ENCODE measurements at regions not wholly inside any gene's neighbourhood (a gene's known extent, or its start where the extent isn't known, plus 50 kb on each side); places are given as distances from the start of the nearest gene placed in this dataset.

GRCh38 chr14:41072776-41073175, 533.9 kb upstream of the LRFN5 start:
- ChIA-PET POLR2A (ENCODE audit: partially characterized antibody) (no interaction called here), CTCF (ENCODE audit: partially characterized antibody) (no interaction called here)
- H3K36me3 Mint-ChIP-seq, result no peaks in the 10 kb centered on the region

GRCh38 chr14:41071351-41071750, 535.3 kb upstream of the LRFN5 start:
- no peak overlapping the region for H3K4me3 Mint-ChIP-seq
- intact Hi-C loops (cut with micrococcal nuclease), result no loop called here

More at GRCh38 chr14:41072776-41073175, 533.9 kb upstream of the LRFN5 start:
- H3K36me3 ChIP-seq (ENCODE audit: insufficient read depth, low read length), result no peaks in the 10 kb centered on the region
- no peak overlapping the region for H3K27ac ChIP-seq (ENCODE audit: low read depth, low read length)
- Mint-ChIP-seq H3K4me1 (no peaks in the 10 kb centered on the region), H3K4me3 (no peak overlapping the region), H3K9me3 (peaks cover 0 to 5% (median 0%) of the 10 kb centered on the region in 8 donors), H3K27me3 (no peaks in the 10 kb centered on the region), H3K27ac (no peak overlapping the region)
- no peaks in the 10 kb centered on the region for H3K27me3 ChIP-seq (ENCODE audit: insufficient read depth, low read length)
- intact Hi-C loops (cut with micrococcal nuclease), result no loop called here
- H3K9me3 ChIP-seq (ENCODE audit: control insufficient read depth in 1 of 2, low read length in 2 of 2), result no peaks in the 10 kb centered on the region
- no peak for DNase-seq
- H3K4me3 ChIP-seq (ENCODE audit: low read length in 2 of 2), result no peak overlapping the region
- no peaks in the 10 kb centered on the region for H3K4me1 ChIP-seq (ENCODE audit: insufficient read depth, low read length)

GRCh38 chr14:41062826-41063225, 543.9 kb upstream of the LRFN5 start:
- H3K4me3 Mint-ChIP-seq, result no peak overlapping the region
- no peaks in the 10 kb centered on the region for H3K4me1 ChIP-seq (ENCODE audit: insufficient read depth, low read length)
- H3K4me1 Mint-ChIP-seq, result no peaks in the 10 kb centered on the region
- H3K27ac ChIP-seq (ENCODE audit: low read depth, low read length), result no peak overlapping the region
- H3K9me3 ChIP-seq (ENCODE audit: control insufficient read depth in 1 of 2, low read length in 2 of 2), result no peaks in the 10 kb centered on the region
- H3K36me3 Mint-ChIP-seq, result no peaks in the 10 kb centered on the region
- no peaks in the 10 kb centered on the region for H3K36me3 ChIP-seq (ENCODE audit: insufficient read depth, low read length)
- H3K27ac Mint-ChIP-seq, result no peak overlapping the region
- no peaks in the 10 kb centered on the region for H3K27me3 ChIP-seq (ENCODE audit: insufficient read depth, low read length)
- CTCF ChIA-PET (ENCODE audit: partially characterized antibody), result no interaction called here
- no peak for DNase-seq
- intact Hi-C loops (cut with micrococcal nuclease), result no loop called here
- no peaks in the 10 kb centered on the region for H3K27me3 Mint-ChIP-seq
- peaks cover 0 to 4% (median 0%) of the 10 kb centered on the region in 8 donors for H3K9me3 Mint-ChIP-seq
- no peak overlapping the region for H3K4me3 ChIP-seq (ENCODE audit: low read length in 2 of 2)
- POLR2A ChIA-PET (ENCODE audit: partially characterized antibody), result no interaction called here

More at GRCh38 chr14:41071351-41071750, 535.3 kb upstream of the LRFN5 start:
- Histone ChIP-seq H3K4me3 (ENCODE audit: low read length in 2 of 2) (no peak overlapping the region), H3K27ac (ENCODE audit: low read depth, low read length) (no peak overlapping the region), H3K36me3 (ENCODE audit: insufficient read depth, low read length) (no peaks in the 10 kb centered on the region), H3K9me3 (ENCODE audit: control insufficient read depth in 1 of 2, low read length in 2 of 2) (no peaks in the 10 kb centered on the region), H3K4me1 (ENCODE audit: insufficient read depth, low read length) (no peaks in the 10 kb centered on the region), H3K27me3 (ENCODE audit: insufficient read depth, low read length) (no peaks in the 10 kb centered on the region)
- DNase-seq, result no peak
- POLR2A ChIA-PET (ENCODE audit: partially characterized antibody), result no interaction called here
- H3K36me3 Mint-ChIP-seq, result no peaks in the 10 kb centered on the region
- no peak overlapping the region for H3K27ac Mint-ChIP-seq
- no peaks in the 10 kb centered on the region for H3K4me1 Mint-ChIP-seq
- CTCF ChIA-PET (ENCODE audit: partially characterized antibody), result no interaction called here
- peaks cover 0 to 6% (median 0%) of the 10 kb centered on the region in 8 donors for H3K9me3 Mint-ChIP-seq
- H3K27me3 Mint-ChIP-seq, result no peaks in the 10 kb centered on the region

- POLR2A ChIA-PET (ENCODE audit: partially characterized antibody), result no interaction called here
- H3K27ac ChIP-seq (ENCODE audit: low read depth, low read length), result no peak overlapping the region
- peaks cover 0 to 4% (median 0%) of the 10 kb centered on the region in 8 donors for H3K9me3 Mint-ChIP-seq
- no peaks in the 10 kb centered on the region for H3K27me3 Mint-ChIP-seq
- H3K27me3 ChIP-seq (ENCODE audit: insufficient read depth, low read length), result no peaks in the 10 kb centered on the region
- H3K36me3 ChIP-seq (ENCODE audit: insufficient read depth, low read length), result no peaks in the 10 kb centered on the region
- intact Hi-C loops (cut with micrococcal nuclease), result no loop called here
- CTCF ChIA-PET (ENCODE audit: partially characterized antibody), result no interaction called here
- H3K4me3 ChIP-seq (ENCODE audit: low read length in 2 of 2), result no peak overlapping the region
- no peaks in the 10 kb centered on the region for H3K4me1 ChIP-seq (ENCODE audit: insufficient read depth, low read length)
- no peak for DNase-seq
- H3K4me1 Mint-ChIP-seq, result no peaks in the 10 kb centered on the region
- no peak overlapping the region for H3K27ac Mint-ChIP-seq
- no peak overlapping the region for H3K4me3 Mint-ChIP-seq
- no peaks in the 10 kb centered on the region for H3K36me3 Mint-ChIP-seq
- no peaks in the 10 kb centered on the region for H3K9me3 ChIP-seq (ENCODE audit: control insufficient read depth in 1 of 2, low read length in 2 of 2)
Measured at GRCh38 chr14:41055589-41055988, 551.1 kb upstream of the LRFN5 start.

GRCh38 chr14:41051801-41052200, 554.9 kb upstream of the LRFN5 start:
- intact Hi-C loops (cut with micrococcal nuclease), result no loop called here
- no peaks in the 10 kb centered on the region for H3K36me3 Mint-ChIP-seq
- Histone ChIP-seq H3K4me3 (ENCODE audit: low read length in 2 of 2) (no peak overlapping the region), H3K36me3 (ENCODE audit: insufficient read depth, low read length) (no peaks in the 10 kb centered on the region), H3K4me1 (ENCODE audit: insufficient read depth, low read length) (no peaks in the 10 kb centered on the region), H3K27me3 (ENCODE audit: insufficient read depth, low read length) (no peaks in the 10 kb centered on the region), H3K9me3 (ENCODE audit: control insufficient read depth in 1 of 2, low read length in 2 of 2) (no peaks in the 10 kb centered on the region), H3K27ac (ENCODE audit: low read depth, low read length) (no peak overlapping the region)
- no peaks in the 10 kb centered on the region for H3K4me1 Mint-ChIP-seq
- no peak for DNase-seq
- no peaks in the 10 kb centered on the region for H3K27me3 Mint-ChIP-seq
- H3K4me3 Mint-ChIP-seq, result no peak overlapping the region
- ChIA-PET CTCF (ENCODE audit: partially characterized antibody) (no interaction called here), POLR2A (ENCODE audit: partially characterized antibody) (no interaction called here)
- peaks cover 0 to 2% (median 0%) of the 10 kb centered on the region in 8 donors for H3K9me3 Mint-ChIP-seq
- no peak overlapping the region for H3K27ac Mint-ChIP-seq

- intact Hi-C loops (cut with micrococcal nuclease), result no loop called here
- H3K4me3 Mint-ChIP-seq, result no peak overlapping the region
Measured at GRCh38 chr14:41047763-41048162, 558.9 kb upstream of the LRFN5 start.

GRCh38 chr14:41037388-41037787, 569.3 kb upstream of the LRFN5 start:
- DNase-seq, result no peak
- peaks cover 0 to 8% (median 0%) of the 10 kb centered on the region in 8 donors for H3K9me3 Mint-ChIP-seq
- intact Hi-C loops (cut with micrococcal nuclease), result no loop called here
- H3K27ac Mint-ChIP-seq, result no peak overlapping the region
- Histone ChIP-seq H3K27me3 (ENCODE audit: insufficient read depth, low read length) (no peaks in the 10 kb centered on the region), H3K4me1 (ENCODE audit: insufficient read depth, low read length) (no peaks in the 10 kb centered on the region), H3K4me3 (ENCODE audit: low read length in 2 of 2) (no peak overlapping the region), H3K9me3 (ENCODE audit: control insufficient read depth in 1 of 2, low read length in 2 of 2) (no peaks in the 10 kb centered on the region), H3K27ac (ENCODE audit: low read depth, low read length) (no peak overlapping the region), H3K36me3 (ENCODE audit: insufficient read depth, low read length) (no peaks in the 10 kb centered on the region)
- H3K36me3 Mint-ChIP-seq, result no peaks in the 10 kb centered on the region
- H3K4me3 Mint-ChIP-seq, result no peak overlapping the region
- no peaks in the 10 kb centered on the region for H3K4me1 Mint-ChIP-seq
- POLR2A ChIA-PET (ENCODE audit: partially characterized antibody), result no interaction called here
- CTCF ChIA-PET (ENCODE audit: partially characterized antibody), result no interaction called here
- no peaks in the 10 kb centered on the region for H3K27me3 Mint-ChIP-seq

More at GRCh38 chr14:41047763-41048162, 558.9 kb upstream of the LRFN5 start:
- H3K4me1 Mint-ChIP-seq, result no peaks in the 10 kb centered on the region
- Histone ChIP-seq H3K4me1 (ENCODE audit: insufficient read depth, low read length) (no peaks in the 10 kb centered on the region), H3K27ac (ENCODE audit: low read depth, low read length) (no peak overlapping the region), H3K9me3 (ENCODE audit: control insufficient read depth in 1 of 2, low read length in 2 of 2) (no peaks in the 10 kb centered on the region), H3K36me3 (ENCODE audit: insufficient read depth, low read length) (no peaks in the 10 kb centered on the region), H3K4me3 (ENCODE audit: low read length in 2 of 2) (no peak overlapping the region), H3K27me3 (ENCODE audit: insufficient read depth, low read length) (no peaks in the 10 kb centered on the region)
- ChIA-PET CTCF (ENCODE audit: partially characterized antibody) (no interaction called here), POLR2A (ENCODE audit: partially characterized antibody) (interaction anchor here (0.6 kb wide), 1 partner anchor 17 kb away, joined by 3 read pairs; no protein-coding TSS in a partner anchor)
- no peaks in the 10 kb centered on the region for H3K27me3 Mint-ChIP-seq
- H3K27ac Mint-ChIP-seq, result no peak overlapping the region
- no peaks in the 10 kb centered on the region for H3K36me3 Mint-ChIP-seq
- peaks cover 0 to 4% (median under 1%) of the 10 kb centered on the region in 8 donors for H3K9me3 Mint-ChIP-seq
- DNase-seq, result no peak

- no peaks in the 10 kb centered on the region for H3K4me1 ChIP-seq (ENCODE audit: insufficient read depth, low read length)
- Mint-ChIP-seq H3K4me1 (no peaks in the 10 kb centered on the region), H3K9me3 (peaks cover 0 to 11% (median 1%) of the 10 kb centered on the region in 8 donors), H3K27ac (peak overlapping the region in 1 of 7 donors; percentile 36), H3K4me3 (no peak overlapping the region), H3K27me3 (no peaks in the 10 kb centered on the region), H3K36me3 (no peaks in the 10 kb centered on the region)
- ChIA-PET CTCF (ENCODE audit: partially characterized antibody) (no interaction called here), POLR2A (ENCODE audit: partially characterized antibody) (no interaction called here)
- H3K27ac ChIP-seq (ENCODE audit: low read depth, low read length), result no peak overlapping the region
- H3K36me3 ChIP-seq (ENCODE audit: insufficient read depth, low read length), result no peaks in the 10 kb centered on the region
- no peak for DNase-seq
- H3K27me3 ChIP-seq (ENCODE audit: insufficient read depth, low read length), result no peaks in the 10 kb centered on the region
- intact Hi-C loops (cut with micrococcal nuclease), result no loop called here
- H3K4me3 ChIP-seq (ENCODE audit: low read length in 2 of 2), result no peak overlapping the region
- no peaks in the 10 kb centered on the region for H3K9me3 ChIP-seq (ENCODE audit: control insufficient read depth in 1 of 2, low read length in 2 of 2)
Measured at GRCh38 chr14:41034969-41035368, 571.7 kb upstream of the LRFN5 start.

All from CD4-positive, alpha-beta memory T cell (primary cell).